H9 (cell line): ENCODE measurements at regions not wholly inside any gene's neighbourhood (a gene's known extent, or its start where the extent isn't known, plus 50 kb on each side); places are given as distances from the start of the nearest gene placed in this dataset.

Source experiments
- DNase-seq: peaks from one replicate; pipeline ENCODE4 v3.0.0-alpha.2; 2017
- H2AFZ ChIP-seq: one replicate; pipeline ENCODE4 v1.6.1; 2013; ENCODE audit warnings: mild to moderate bottlenecking, low read length, control low read depth, moderate library complexity
- H2AK5ac ChIP-seq: 2 replicates; pipeline ENCODE4 v1.6.1; 2013; ENCODE audit warnings: low read length, control low read depth, mixed read lengths; ENCODE audit not compliant: insufficient read length
- H2BK120ac ChIP-seq: one replicate; pipeline ENCODE4 v1.6.1; 2013; ENCODE audit warnings: low read depth, mild to moderate bottlenecking, low read length, control low read depth, inconsistent platforms; ENCODE audit not compliant: poor library complexity, severe bottlenecking
- H2BK12ac ChIP-seq: 2 replicates; pipeline ENCODE4 v1.6.1; 2013; ENCODE audit warnings: low read length, control low read depth, mixed read lengths, low read depth; ENCODE audit not compliant: insufficient read length
- H2BK15ac ChIP-seq: 2 replicates; pipeline ENCODE4 v1.6.1; 2013; ENCODE audit warnings: low read depth, low read length, control low read depth
- H2BK20ac ChIP-seq: one replicate; pipeline ENCODE4 v1.6.1; 2013; ENCODE audit warnings: low read depth, mild to moderate bottlenecking, low read length, control low read depth, inconsistent platforms; ENCODE audit not compliant: poor library complexity, severe bottlenecking
- H2BK5ac ChIP-seq: 2 replicates; pipeline ENCODE4 v1.6.1; 2013; ENCODE audit warnings: low read length, control low read depth, mixed read lengths; ENCODE audit not compliant: insufficient read length
- H3K14ac ChIP-seq: 2 replicates; pipeline ENCODE4 v1.6.1; 2013; ENCODE audit warnings: low read length, control low read depth; ENCODE audit not compliant: insufficient read depth
- H3K18ac ChIP-seq: 2 replicates; pipeline ENCODE4 v1.6.1; 2013; ENCODE audit warnings: low read depth, mild to moderate bottlenecking, mixed read lengths, low read length, control low read depth; ENCODE audit not compliant: insufficient read length
- H3K23ac ChIP-seq: 2 replicates; pipeline ENCODE4 v1.6.1; 2013; ENCODE audit warnings: low read length, control low read depth, mixed read lengths, low read depth; ENCODE audit not compliant: insufficient read length
- H3K23me2 ChIP-seq: 2 replicates; pipeline ENCODE4 v1.6.1; 2013; ENCODE audit warnings: low read depth, mild to moderate bottlenecking, mixed read lengths, low read length, control low read depth; ENCODE audit not compliant: insufficient read length, poor library complexity, severe bottlenecking
- H3K27ac ChIP-seq: 2 replicates; pipeline ENCODE4 v1.5.1; 2013; ENCODE audit warnings: low read length, control low read depth, mixed read lengths, low read depth; ENCODE audit not compliant: insufficient read length
- H3K27me3 ChIP-seq: 2 replicates; pipeline ENCODE4 v1.6.1; 2013; ENCODE audit warnings: low read length, control low read depth, inconsistent platforms; ENCODE audit not compliant: insufficient read depth
- H3K4ac ChIP-seq: 2 replicates; pipeline ENCODE4 v1.6.1; 2013; ENCODE audit warnings: low read depth, mild to moderate bottlenecking, control low read depth, inconsistent platforms, low read length, moderate library complexity
- H3K4me1 ChIP-seq: 2 replicates; pipeline ENCODE4 v1.6.1; 2013; ENCODE audit warnings: low read length, control low read depth, inconsistent platforms; ENCODE audit not compliant: insufficient read depth
- H3K4me2 ChIP-seq: 2 replicates; pipeline ENCODE4 v1.6.1; 2013; ENCODE audit warnings: low read length, control low read depth, mixed read lengths; ENCODE audit not compliant: insufficient read length, insufficient read depth
- H3K56ac ChIP-seq: 2 replicates; pipeline ENCODE4 v1.6.1; 2013; ENCODE audit warnings: low read depth, mild to moderate bottlenecking, mixed read lengths, low read length, control low read depth; ENCODE audit not compliant: insufficient read length
- H3K79me1 ChIP-seq: 2 replicates; pipeline ENCODE4 v1.6.1; 2013; ENCODE audit warnings: low read depth, mild to moderate bottlenecking, moderate library complexity, low read length, control low read depth, inconsistent platforms; ENCODE audit not compliant: insufficient read depth, poor library complexity, severe bottlenecking
- H3K79me2 ChIP-seq: 2 replicates; pipeline ENCODE4 v1.6.1; 2013; ENCODE audit warnings: low read length, control low read depth, inconsistent platforms; ENCODE audit not compliant: insufficient read depth
- H3K9ac ChIP-seq: 2 replicates; pipeline ENCODE4 v1.6.1; 2013; ENCODE audit warnings: low read length, control low read depth, mixed read lengths; ENCODE audit not compliant: insufficient read length; ENCODE audit errors: extremely low read depth
- H3K9me3 ChIP-seq: one replicate; pipeline ENCODE4 v1.6.1; 2013; ENCODE audit warnings: low read depth, low read length, inconsistent platforms; ENCODE audit not compliant: control insufficient read depth
- H3T11ph ChIP-seq: one replicate; pipeline ENCODE4 v1.6.1; 2013; ENCODE audit warnings: mild to moderate bottlenecking, low read length, control low read depth, inconsistent platforms
- H4K20me1 ChIP-seq: one replicate; pipeline ENCODE4 v1.6.1; 2013; ENCODE audit not compliant: control insufficient read depth, insufficient read length, insufficient read depth
- H4K5ac ChIP-seq: 2 replicates; pipeline ENCODE4 v1.6.1; 2013; ENCODE audit warnings: low read depth, mild to moderate bottlenecking, mixed read lengths, low read length, control low read depth; ENCODE audit not compliant: insufficient read length
- H4K8ac ChIP-seq: replicated peaks from 2 replicates; pipeline ENCODE4 v1.6.1; 2013; ENCODE audit warnings: low read length, control low read depth, mixed read lengths, low read depth; ENCODE audit not compliant: insufficient read length
- H4K91ac ChIP-seq: 2 replicates; pipeline ENCODE4 v1.6.1; 2013; ENCODE audit warnings: low read depth, mild to moderate bottlenecking, moderate library complexity, mixed read lengths, low read length, control low read depth; ENCODE audit not compliant: insufficient read length
- H3K27ac Mint-ChIP-seq, 3 experiments: 2 replicates in 2 of 3; 3 replicates in 1 of 3; pipeline ENCODE4 v1.8.0; 2020 to 2021; ENCODE audit warnings: mixed read lengths in 3 of 3, mild to moderate bottlenecking in 1 of 3, moderate library complexity in 1 of 3
- H3K27me3 Mint-ChIP-seq: 2 replicates; pipeline ENCODE4 v1.8.0; 2021; ENCODE audit warnings: low read depth, mild to moderate bottlenecking, moderate library complexity, mixed read lengths
- H3K36me3 Mint-ChIP-seq, 3 experiments: 2 replicates in 2 of 3; 3 replicates in 1 of 3; pipeline ENCODE4 v1.8.0; 2020 to 2021; ENCODE audit warnings: low read depth in 3 of 3, mixed read lengths in 3 of 3; ENCODE audit not compliant: insufficient read depth in 1 of 3
- H3K4me1 Mint-ChIP-seq, 2 experiments: 2 replicates each; pipeline ENCODE4 v1.8.0; 2020; ENCODE audit warnings: mixed read lengths in 2 of 2
- H3K4me3 Mint-ChIP-seq, 2 experiments: 2 replicates in 1 of 2; 3 replicates in 1 of 2; pipeline ENCODE4 v1.8.0; 2020 to 2021; ENCODE audit warnings: mild to moderate bottlenecking in 2 of 2, mixed read lengths in 2 of 2, moderate library complexity in 1 of 2
- H3K9me3 Mint-ChIP-seq, 2 experiments: 2 replicates in 1 of 2; 3 replicates in 1 of 2; pipeline ENCODE4 v1.8.0; 2020; ENCODE audit warnings: mild to moderate bottlenecking in 2 of 2, mixed read lengths in 2 of 2, moderate library complexity in 1 of 2
- WGBS: extraction: QIAGEN DNeasy Blood & Tissue Kit; methylation state at CpG from one replicate; pipeline ENCODE4 v1.1.7; 2013; ENCODE audit warnings: missing lambda C conversion rate, low lambda C conversion rate, mixed read lengths; ENCODE audit not compliant: insufficient read length; ENCODE audit errors: extremely low coverage; 5-methylcytosine and 5-hydroxymethylcytosine counted together
- TF ChIP-seq, protein P1 (sequence below): fragments of 200-600 bp; sonication (generic); conservative IDR thresholded peaks from 3 replicates; pipeline ENCODE4 v1.8.0; 2021; ENCODE audit warnings: antibody characterized with exemption, mild to moderate bottlenecking

DNA sequence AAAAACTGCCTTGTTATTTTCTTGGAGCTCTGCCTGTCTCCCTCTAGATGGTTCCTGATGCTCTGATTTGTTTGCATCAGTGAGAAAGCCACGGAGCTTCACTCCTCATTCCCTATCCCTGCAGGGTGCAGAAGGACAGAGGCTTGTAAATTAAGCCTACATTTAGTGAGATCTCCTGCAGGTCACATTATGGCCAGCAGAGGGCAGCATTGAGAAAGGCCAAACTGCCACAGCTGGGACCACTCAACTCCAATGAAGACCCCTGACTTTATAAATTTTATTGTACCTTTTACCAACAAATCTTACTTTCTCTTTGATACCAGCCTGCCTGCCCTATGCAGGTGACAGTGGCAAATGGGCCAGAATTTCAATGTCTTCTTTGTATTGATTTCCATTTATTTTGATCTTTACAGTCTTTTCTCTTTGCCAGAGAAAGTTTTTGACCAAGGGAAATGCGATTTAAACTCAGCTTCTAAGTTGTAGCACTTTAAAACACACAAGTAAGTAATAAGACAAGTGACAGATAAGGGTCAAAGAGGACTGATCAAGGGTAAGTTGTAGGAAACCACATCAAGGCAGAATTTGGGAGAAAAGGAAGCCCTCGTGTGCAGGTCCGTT is 1029.1 kb upstream of the KLHL29 start:
- DNase-seq = peak; percentile 73
- Histone ChIP-seq H3K18ac (no peak overlapping the region), H3K27ac (no peak overlapping the region), H3K4ac (no peak overlapping the region), H3K27me3 (no peaks in the 10 kb centered on the region), H2AFZ (no peak overlapping the region), H4K20me1 (no peaks in the 10 kb centered on the region), H3K56ac (no peak overlapping the region), H3K9me3 (no peaks in the 10 kb centered on the region), H2BK15ac (no peak overlapping the region), H3K4me2 (no peak overlapping the region), H2BK12ac (no peak overlapping the region), H4K8ac (no peak overlapping the region), H3K23ac (no peak overlapping the region), H2BK5ac (no peak overlapping the region), H3K4me1 (no peaks in the 10 kb centered on the region), H3T11ph (no peak overlapping the region), H2BK120ac (no peak overlapping the region), H2AK5ac (no peak overlapping the region), H3K14ac (no peak overlapping the region), H3K9ac (no peak overlapping the region), H4K5ac (no peak overlapping the region), H4K91ac (no peak overlapping the region), H3K23me2 (no peaks in the 10 kb centered on the region), H3K79me1 (no peaks in the 10 kb centered on the region), H3K79me2 (no peaks in the 10 kb centered on the region), H2BK20ac (no peak overlapping the region)
- Mint-ChIP-seq H3K4me3 (no peak overlapping the region), H3K36me3 (no peaks in the 10 kb centered on the region), H3K4me1 (peaks cover 14 to 17% of the 10 kb centered on the region in 2 experiments), H3K9me3 (no peaks in the 10 kb centered on the region; a peak in 1 of 5 replicates), H3K27me3 (no peaks in the 10 kb centered on the region; the same call in 1 of the 2 replicates), H3K27ac (no peak overlapping the region)
- TF ChIP-seq, protein P1, sequence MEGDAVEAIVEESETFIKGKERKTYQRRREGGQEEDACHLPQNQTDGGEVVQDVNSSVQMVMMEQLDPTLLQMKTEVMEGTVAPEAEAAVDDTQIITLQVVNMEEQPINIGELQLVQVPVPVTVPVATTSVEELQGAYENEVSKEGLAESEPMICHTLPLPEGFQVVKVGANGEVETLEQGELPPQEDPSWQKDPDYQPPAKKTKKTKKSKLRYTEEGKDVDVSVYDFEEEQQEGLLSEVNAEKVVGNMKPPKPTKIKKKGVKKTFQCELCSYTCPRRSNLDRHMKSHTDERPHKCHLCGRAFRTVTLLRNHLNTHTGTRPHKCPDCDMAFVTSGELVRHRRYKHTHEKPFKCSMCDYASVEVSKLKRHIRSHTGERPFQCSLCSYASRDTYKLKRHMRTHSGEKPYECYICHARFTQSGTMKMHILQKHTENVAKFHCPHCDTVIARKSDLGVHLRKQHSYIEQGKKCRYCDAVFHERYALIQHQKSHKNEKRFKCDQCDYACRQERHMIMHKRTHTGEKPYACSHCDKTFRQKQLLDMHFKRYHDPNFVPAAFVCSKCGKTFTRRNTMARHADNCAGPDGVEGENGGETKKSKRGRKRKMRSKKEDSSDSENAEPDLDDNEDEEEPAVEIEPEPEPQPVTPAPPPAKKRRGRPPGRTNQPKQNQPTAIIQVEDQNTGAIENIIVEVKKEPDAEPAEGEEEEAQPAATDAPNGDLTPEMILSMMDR = peak; percentile 92
- WGBS = no CpG with 5 or more reads among the region's 4 CpGs
